ENCODE measurements at regions not wholly inside any gene's neighbourhood (a gene's known extent, or its start where the extent isn't known, plus 50 kb on each side); places are given as distances from the start of the nearest gene placed in this dataset.
"Not testable (repeated sequence)": the region's sequence is repeated elsewhere in the genome, so short reads cannot be mapped to it uniquely, and the experiment has no call there.

DNA sequence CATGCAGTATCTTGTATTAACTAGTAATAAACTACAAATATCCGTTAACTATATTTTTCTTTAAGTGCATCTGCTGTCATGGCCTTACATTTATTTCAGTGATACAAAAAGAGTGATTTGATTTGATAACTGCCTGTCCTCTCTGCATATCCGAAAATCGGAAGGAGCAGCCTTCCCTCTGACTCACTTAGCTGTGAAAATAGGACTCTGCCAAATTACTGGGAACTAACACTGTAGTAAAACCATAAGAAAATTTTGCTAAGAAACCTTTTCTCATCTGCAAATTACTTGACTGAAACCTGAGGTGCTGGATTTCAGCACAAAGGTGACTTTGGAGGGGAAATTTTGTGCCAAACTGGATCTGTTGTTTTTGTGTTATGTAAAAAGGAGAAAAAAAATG lies 176.6 kb upstream of the MKLN1 start:
- Histone ChIP-seq H3K36me3 (no peaks in the 10 kb centered on the region), H3K27me3 (no peaks in the 10 kb centered on the region), H3K9me3 (no peaks in the 10 kb centered on the region), H3K4me3 (no peak overlapping the region), H3K27ac (no peak overlapping the region), H3K4me1 (no peaks in the 10 kb centered on the region)
- ATAC-seq (no peak), DNase-seq (no peak)
- intact Hi-C loops (cut with DNase I), result no loop called here
- whole genome bisulfite sequencing (ENCODE audit: insufficient coverage, low coverage, low lambda C conversion rate, missing lambda C conversion rate), result 75% methylated on average over 3 of the region's 3 CpGs
- no peak for TF ChIP-seq POLR2A (IDR thresholded peaks at IDR 0.05)
- no peak for TF ChIP-seq CTCF (IDR thresholded peaks at IDR 0.05)

- H3K27me3 ChIP-seq, result no peaks in the 10 kb centered on the region
- no peak for TF ChIP-seq CTCF (IDR thresholded peaks at IDR 0.05)
- no peak for TF ChIP-seq POLR2A (IDR thresholded peaks at IDR 0.05)
- DNase-seq (no peak), ATAC-seq (no peak)
- no peak overlapping the region for H3K27ac ChIP-seq
- intact Hi-C loops (cut with DNase I), result no loop called here
- H3K4me3 ChIP-seq, result no peak overlapping the region
- no peaks in the 10 kb centered on the region for H3K4me1 ChIP-seq
- no peaks in the 10 kb centered on the region for H3K36me3 ChIP-seq
- H3K9me3 ChIP-seq, result no peaks in the 10 kb centered on the region
Observed at GRCh38 chr7:131152766-131153165, 174.9 kb upstream of the MKLN1 start.

GRCh38 chr7:131154380-131154779 lies 173.3 kb upstream of the MKLN1 start:
- TF ChIP-seq POLR2A (IDR thresholded peaks at IDR 0.05), result no peak
- TF ChIP-seq CTCF (IDR thresholded peaks at IDR 0.05), result no peak

GRCh38 chr7:131157530-131158243 lies 170.0 kb upstream of the MKLN1 start:
- whole genome bisulfite sequencing (ENCODE audit: insufficient coverage, low coverage, low lambda C conversion rate, missing lambda C conversion rate), result 72% methylated on average over 14 of the region's 14 CpGs
- Histone ChIP-seq H3K27ac (no peak overlapping the region), H3K36me3 (no peaks in the 10 kb centered on the region), H3K4me1 (no peaks in the 10 kb centered on the region), H3K27me3 (no peaks in the 10 kb centered on the region), H3K4me3 (no peak overlapping the region), H3K9me3 (no peaks in the 10 kb centered on the region)
- DNase-seq (peak in 1 of 3 donors; percentile 50), ATAC-seq (peak; percentile 17 to 81 (median 48))
- TF ChIP-seq POLR2A (IDR thresholded peaks at IDR 0.05) (no peak), CTCF (IDR thresholded peaks at IDR 0.05) (no peak)
- intact Hi-C loops (cut with DNase I), result no loop called here

More at GRCh38 chr7:131154380-131154779, 173.3 kb upstream of the MKLN1 start:
- Histone ChIP-seq H3K9me3 (no peaks in the 10 kb centered on the region), H3K4me1 (no peaks in the 10 kb centered on the region), H3K27ac (no peak overlapping the region), H3K4me3 (no peak overlapping the region), H3K27me3 (no peaks in the 10 kb centered on the region), H3K36me3 (no peaks in the 10 kb centered on the region)
- DNase-seq, result no peak
- no peak for ATAC-seq
- intact Hi-C loops (cut with DNase I), result no loop called here

DNA sequence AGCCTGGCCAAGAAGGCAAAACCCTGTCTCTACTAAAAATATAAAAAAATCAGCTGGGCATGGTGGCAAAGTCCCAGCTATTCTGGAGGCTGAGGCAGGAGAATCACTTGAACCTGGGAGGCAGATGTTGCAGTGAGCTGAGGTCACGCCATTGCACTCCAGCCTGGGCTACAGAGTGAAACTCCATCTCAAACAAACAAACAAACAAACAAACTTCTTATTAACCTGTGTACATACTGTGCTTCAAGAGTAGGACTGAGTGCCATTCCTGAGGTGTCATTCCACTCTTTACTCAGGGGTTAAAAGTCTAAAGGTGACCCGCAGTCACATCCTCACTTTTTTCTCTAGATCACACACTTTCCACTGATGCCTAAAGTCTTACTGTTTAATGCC lies 169.4 kb upstream of the MKLN1 start:
- H3K4me3 ChIP-seq; DNase-seq; intact Hi-C loops (cut with DNase I); H3K9me3 ChIP-seq; H3K27ac ChIP-seq; H3K4me1 ChIP-seq; H3K36me3 ChIP-seq; H3K27me3 ChIP-seq: not testable (repeated sequence)
- 67% methylated on average over 1 of the region's 2 CpGs for WGBS (ENCODE audit: insufficient coverage, low coverage, low lambda C conversion rate, missing lambda C conversion rate)
- ATAC-seq, result peak in 1 of 4 donors; percentile 19
